Spleen (tissue), 11 donors: ENCODE measurements at regions not wholly inside any gene's neighbourhood (a gene's known extent, or its start where the extent isn't known, plus 50 kb on each side); places are given as distances from the start of the nearest gene placed in this dataset.

Experiments
- DNase-seq: peaks from one replicate; pipeline ENCODE4 v3.0.0-alpha.2; 2020
- H3K27ac ChIP-seq, 8 donors: fragments of 200-600 bp; sonication (generic) in 7 of 8; 1 replicate in 4 of 8; 2 replicates in 4 of 8; pipeline versions ENCODE4 v1.5.0 to v1.8.0; 2016 to 2021; ENCODE audit warnings: inconsistent platforms in 4 of 8, mild to moderate bottlenecking in 4 of 8, moderate library complexity in 1 of 8
- H3K27me3 ChIP-seq, 7 donors: fragments of 200-600 bp; sonication (generic) in 6 of 7; replicated peaks in 1 of 7; 1 replicate in 4 of 7; 2 replicates in 3 of 7; pipeline versions ENCODE4 v1.5.0 to v1.8.0; 2016 to 2021; ENCODE audit warnings: inconsistent platforms in 3 of 7, mild to moderate bottlenecking in 1 of 7
- H3K36me3 ChIP-seq, 6 donors: fragments of 200-600 bp; sonication (generic) in 5 of 6; 1 replicate in 4 of 6; 2 replicates in 2 of 6; pipeline versions ENCODE4 v1.5.0 to v1.8.0; 2016 to 2021; ENCODE audit warnings: inconsistent platforms in 2 of 6
- H3K4me1 ChIP-seq, 6 donors: fragments of 200-600 bp; sonication (generic) in 5 of 6; 1 replicate in 3 of 6; 2 replicates in 3 of 6; pipeline versions ENCODE4 v1.5.0 to v1.8.0; 2016 to 2021; ENCODE audit warnings: inconsistent platforms in 3 of 6
- H3K4me3 ChIP-seq, 8 donors: fragments of 200-600 bp; sonication (generic) in 7 of 8; 1 replicate in 4 of 8; 2 replicates in 4 of 8; pipeline versions ENCODE4 v1.5.0 to v1.8.0; 2016 to 2021; ENCODE audit warnings: inconsistent platforms in 4 of 8, mild to moderate bottlenecking in 4 of 8, moderate library complexity in 2 of 8
- H3K9me3 ChIP-seq, 8 donors: fragments of 200-600 bp; sonication (generic) in 7 of 8; 1 replicate in 4 of 8; 2 replicates in 4 of 8; pipeline versions ENCODE4 v1.5.0 to v1.8.0; 2016 to 2021; ENCODE audit warnings: inconsistent platforms in 4 of 8
- POLR2A ChIP-seq, 3 donors: fragments of 450-650 bp; IDR thresholded peaks; one replicate each; pipeline ENCODE4 v1.5.1; 2017; ENCODE audit warnings: antibody characterized with exemption in 3 of 3, mild to moderate bottlenecking in 1 of 3
- POLR2AphosphoS5 ChIP-seq, 3 donors: sonication (generic); formaldehyde crosslinking; IDR thresholded peaks; one replicate each; pipeline ENCODE4 v1.5.1; 2017; ENCODE audit warnings: antibody characterized with exemption in 3 of 3
- WGBS, 5 donors: extraction: QIAGEN DNeasy Blood & Tissue Kit in 3 of 5; methylation state at CpG; one replicate each; pipeline versions ENCODE4 v1.1.5 to v1.1.7; 2013 to 2018; 5-methylcytosine and 5-hydroxymethylcytosine counted together
- intact Hi-C: fragments of 100-400 bp; cut with DNase I; formaldehyde crosslinking; loops from one replicate; pipeline ENCODE4 v1.15.0; 2023; ENCODE audit warnings: low total_unique reads
- TF ChIP-seq, protein P1 (sequence below), 11 experiments: fragments of 200-600 bp in 7 of 11; fragments of 450-650 bp in 4 of 11; sonication (generic) in 4 of 11; IDR thresholded peaks in 8 of 11; conservative IDR thresholded peaks in 3 of 11; 1 replicate in 7 of 11; 2 replicates in 4 of 11; pipeline versions ENCODE4 v1.4.0 to v1.8.0; 2016 to 2021; ENCODE audit warnings: antibody characterized with exemption in 11 of 11, inconsistent platforms in 4 of 11, mild to moderate bottlenecking in 1 of 11
- donor health status: healthy with polysubstance abuse.
- donor health status: DM: no; HTN: no; CAD: no; lungs with moderate emphysema.
- donor health status: DM: no; HTN: no; CAD: no.
- donor health status: Bipolar disorder and iron deficiency.
- donor health status: healthy.
- donor health status: DM: no; HTN: no; CAD: no.
- donor health status: DM: yes; HTN: yes; CAD: no.

DNA sequence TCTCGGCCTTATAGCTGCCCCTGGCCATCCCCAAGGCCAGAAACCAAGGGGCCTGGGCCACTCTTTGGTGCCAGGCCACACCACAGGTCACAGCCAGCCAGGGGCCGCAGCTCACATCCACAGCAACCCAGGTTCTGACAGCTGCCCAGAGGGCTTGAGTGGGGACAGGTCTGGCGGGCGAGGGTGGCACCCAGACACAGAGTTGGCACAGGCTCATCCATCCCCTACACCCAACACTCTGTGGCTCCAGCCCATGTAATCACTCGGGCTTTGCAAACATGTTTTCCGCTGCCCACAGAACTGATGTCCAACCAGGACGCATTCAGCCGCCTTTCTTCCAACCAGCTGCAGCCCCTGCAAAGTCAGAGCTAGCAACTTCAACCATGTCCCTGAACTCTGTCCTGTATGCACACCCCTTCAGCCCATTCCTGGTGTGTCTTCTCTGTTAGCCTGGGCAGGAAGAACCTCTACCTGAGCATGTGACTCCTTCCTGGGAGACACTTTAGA is 57.7 kb upstream of the PPP2R2D start:
- H3K4me3 ChIP-seq: no peak overlapping the region
- peak; percentile 41 for DNase-seq
- intact Hi-C loops: no loop called here
- H3K27me3 ChIP-seq: peaks cover 0 to 11% (median 0%) of the 10 kb centered on the region in 7 donors
- H3K36me3 ChIP-seq: no peaks in the 10 kb centered on the region
- H3K9me3 ChIP-seq: no peaks in the 10 kb centered on the region
- WGBS, 5 donors: 88 to 98% (median 91%) methylated on average over 4 to 8 of the region's 8 CpGs
- no peaks in the 10 kb centered on the region for H3K4me1 ChIP-seq
- TF ChIP-seq, protein P1, sequence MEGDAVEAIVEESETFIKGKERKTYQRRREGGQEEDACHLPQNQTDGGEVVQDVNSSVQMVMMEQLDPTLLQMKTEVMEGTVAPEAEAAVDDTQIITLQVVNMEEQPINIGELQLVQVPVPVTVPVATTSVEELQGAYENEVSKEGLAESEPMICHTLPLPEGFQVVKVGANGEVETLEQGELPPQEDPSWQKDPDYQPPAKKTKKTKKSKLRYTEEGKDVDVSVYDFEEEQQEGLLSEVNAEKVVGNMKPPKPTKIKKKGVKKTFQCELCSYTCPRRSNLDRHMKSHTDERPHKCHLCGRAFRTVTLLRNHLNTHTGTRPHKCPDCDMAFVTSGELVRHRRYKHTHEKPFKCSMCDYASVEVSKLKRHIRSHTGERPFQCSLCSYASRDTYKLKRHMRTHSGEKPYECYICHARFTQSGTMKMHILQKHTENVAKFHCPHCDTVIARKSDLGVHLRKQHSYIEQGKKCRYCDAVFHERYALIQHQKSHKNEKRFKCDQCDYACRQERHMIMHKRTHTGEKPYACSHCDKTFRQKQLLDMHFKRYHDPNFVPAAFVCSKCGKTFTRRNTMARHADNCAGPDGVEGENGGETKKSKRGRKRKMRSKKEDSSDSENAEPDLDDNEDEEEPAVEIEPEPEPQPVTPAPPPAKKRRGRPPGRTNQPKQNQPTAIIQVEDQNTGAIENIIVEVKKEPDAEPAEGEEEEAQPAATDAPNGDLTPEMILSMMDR (IDR thresholded peaks at IDR 0.05 in 8 of 11, conservative IDR thresholded peaks at IDR 0.05 in 3 of 11): no peak
- TF ChIP-seq POLR2A (IDR thresholded peaks at IDR 0.05) (no peak), POLR2AphosphoS5 (IDR thresholded peaks at IDR 0.05) (no peak)
- no peak overlapping the region for H3K27ac ChIP-seq

DNA sequence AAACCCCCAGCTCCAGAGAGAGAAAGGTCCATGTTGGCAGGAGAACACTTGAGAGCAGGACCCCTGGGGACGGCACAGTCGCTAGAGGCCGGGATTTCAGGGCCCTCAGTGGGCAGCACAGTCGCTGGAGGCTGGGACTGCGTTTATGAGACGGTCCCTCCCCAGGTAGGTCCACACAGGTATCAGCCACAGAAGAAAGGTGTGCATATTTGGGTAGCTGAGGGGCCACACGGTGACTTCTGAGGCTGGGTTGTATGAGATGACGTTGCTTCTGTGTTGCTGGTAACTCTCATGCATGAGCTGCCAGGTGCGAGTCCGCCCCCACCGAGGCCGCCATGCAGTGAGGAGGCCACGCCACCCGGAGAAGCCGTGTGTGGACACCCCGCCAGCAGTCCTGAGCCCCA is 56.9 kb upstream of the PPP2R2D start:
- no peaks in the 10 kb centered on the region for H3K4me1 ChIP-seq
- H3K27me3 ChIP-seq: peaks cover 0 to 11% (median 0%) of the 10 kb centered on the region in 7 donors
- no peaks in the 10 kb centered on the region for H3K9me3 ChIP-seq
- no peak overlapping the region for H3K27ac ChIP-seq
- H3K36me3 ChIP-seq: no peaks in the 10 kb centered on the region
- DNase-seq: peak; percentile 55
- no peak overlapping the region for H3K4me3 ChIP-seq
- TF ChIP-seq POLR2AphosphoS5 (IDR thresholded peaks at IDR 0.05): no peak
- TF ChIP-seq POLR2A (IDR thresholded peaks at IDR 0.05): no peak
- TF ChIP-seq, protein P1 (IDR thresholded peaks at IDR 0.05 in 8 of 11, conservative IDR thresholded peaks at IDR 0.05 in 3 of 11): no peak
- WGBS, 5 donors: 92 to 95% (median 94%) methylated on average over 6 to 16 of the region's 16 CpGs
- intact Hi-C loops: no loop called here

DNA sequence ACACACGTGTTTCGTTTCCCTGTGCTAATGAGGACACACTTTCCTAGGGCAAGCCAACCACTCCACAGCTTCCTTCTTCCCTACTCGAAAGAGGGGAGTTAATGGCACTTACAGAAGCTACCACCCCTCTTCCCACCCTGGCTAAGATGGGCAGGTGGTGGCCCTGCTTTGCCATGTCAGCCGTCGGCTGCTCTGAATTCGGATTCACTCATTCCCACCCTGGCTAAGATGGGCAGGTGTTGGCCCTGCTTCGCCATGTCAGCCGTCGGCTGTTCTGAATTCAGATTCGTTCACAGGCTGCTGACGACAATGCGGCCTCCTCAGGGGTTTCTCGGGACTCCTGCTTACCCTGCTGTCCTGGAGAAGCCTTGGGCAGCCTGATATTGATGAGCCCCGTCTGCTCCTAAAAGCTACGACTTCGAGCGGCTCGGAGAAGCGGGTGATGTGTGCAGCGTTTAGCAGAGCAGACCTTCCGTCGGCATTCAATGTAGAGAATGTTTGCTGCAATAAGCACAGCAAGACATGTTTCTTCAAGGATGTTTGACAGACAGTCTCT is 56.2 kb upstream of the PPP2R2D start:
- peaks cover 0 to 11% (median 0%) of the 10 kb centered on the region in 7 donors for H3K27me3 ChIP-seq
- no peak overlapping the region for H3K4me3 ChIP-seq
- peak; percentile 56 for DNase-seq
- no peaks in the 10 kb centered on the region for H3K4me1 ChIP-seq
- no peak overlapping the region for H3K27ac ChIP-seq
- intact Hi-C loops: no loop called here
- H3K36me3 ChIP-seq: no peaks in the 10 kb centered on the region
- TF ChIP-seq POLR2AphosphoS5 (IDR thresholded peaks at IDR 0.05) (no peak), POLR2A (IDR thresholded peaks at IDR 0.05) (no peak)
- TF ChIP-seq, protein P1 (IDR thresholded peaks at IDR 0.05 in 8 of 11, conservative IDR thresholded peaks at IDR 0.05 in 3 of 11): no peak
- no peaks in the 10 kb centered on the region for H3K9me3 ChIP-seq
- WGBS, 5 donors: 86 to 92% (median 90%) methylated on average over 22 of the region's 22 CpGs

DNA sequence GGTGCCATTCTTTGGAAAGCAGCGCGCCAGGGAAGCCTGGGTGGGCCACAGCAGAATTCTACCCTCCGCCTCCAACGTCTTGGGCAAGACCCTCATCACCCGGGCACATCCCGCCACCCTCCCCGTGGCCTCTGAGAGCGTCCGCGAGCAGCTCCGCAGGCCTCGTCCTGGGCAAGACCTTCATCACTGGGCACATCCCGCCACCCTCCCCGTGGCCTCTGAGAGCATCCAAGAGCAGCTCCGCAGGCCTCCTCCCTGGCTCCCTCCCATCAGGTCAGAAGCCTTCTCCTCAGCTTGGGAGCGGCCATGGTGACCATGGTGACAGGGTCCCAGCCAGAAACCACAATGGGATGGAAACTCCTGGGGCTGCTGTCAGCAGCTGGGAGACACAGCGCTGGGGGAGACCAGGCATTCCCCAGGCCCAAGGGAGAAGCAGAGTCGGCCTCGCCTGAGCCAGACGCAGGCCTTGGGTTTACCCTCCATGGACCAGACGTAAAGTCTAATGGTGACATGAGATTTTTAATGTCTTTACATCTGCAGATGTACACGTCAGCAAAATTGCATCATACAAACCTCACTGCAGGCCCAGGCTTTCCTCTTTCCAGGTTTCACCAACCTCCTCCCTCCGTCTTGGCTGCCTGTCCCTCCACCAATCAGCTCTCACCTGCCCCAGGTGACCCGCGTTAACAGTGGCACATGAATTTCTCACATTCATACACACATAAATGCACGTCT is 55.1 kb upstream of the PPP2R2D start:
- Histone ChIP-seq H3K27me3 (peaks cover 0 to 11% (median 0%) of the 10 kb centered on the region in 7 donors), H3K9me3 (no peaks in the 10 kb centered on the region), H3K4me1 (no peaks in the 10 kb centered on the region), H3K4me3 (no peak overlapping the region), H3K36me3 (no peaks in the 10 kb centered on the region), H3K27ac (no peak overlapping the region)
- DNase-seq: peak; percentile 50
- 84 to 91% (median 86%) methylated on average over 26 of the region's 26 CpGs for WGBS, 5 donors
- intact Hi-C loops: no loop called here
- TF ChIP-seq POLR2AphosphoS5 (IDR thresholded peaks at IDR 0.05) (no peak), POLR2A (IDR thresholded peaks at IDR 0.05) (no peak)
- TF ChIP-seq, protein P1 (IDR thresholded peaks at IDR 0.05 in 8 of 11, conservative IDR thresholded peaks at IDR 0.05 in 3 of 11): no peak
